GM18507 (cell line): ENCODE measurements at regions not wholly inside any gene's neighbourhood (a gene's known extent, or its start where the extent isn't known, plus 50 kb on each side); places are given as distances from the start of the nearest gene placed in this dataset.

Source experiments
- DNase-seq: peaks from one replicate; pipeline ENCODE4 v3.0.0; 2011; ENCODE audit warnings: low read depth; ENCODE audit not compliant: insufficient read length; ENCODE audit errors: extremely low spot score
- FAIRE-seq: peaks from 2 replicates; lab custom pipeline; 2011; peaks lifted over from hg19 to GRCh38; lab: Jason Lieb, UNC

DNA sequence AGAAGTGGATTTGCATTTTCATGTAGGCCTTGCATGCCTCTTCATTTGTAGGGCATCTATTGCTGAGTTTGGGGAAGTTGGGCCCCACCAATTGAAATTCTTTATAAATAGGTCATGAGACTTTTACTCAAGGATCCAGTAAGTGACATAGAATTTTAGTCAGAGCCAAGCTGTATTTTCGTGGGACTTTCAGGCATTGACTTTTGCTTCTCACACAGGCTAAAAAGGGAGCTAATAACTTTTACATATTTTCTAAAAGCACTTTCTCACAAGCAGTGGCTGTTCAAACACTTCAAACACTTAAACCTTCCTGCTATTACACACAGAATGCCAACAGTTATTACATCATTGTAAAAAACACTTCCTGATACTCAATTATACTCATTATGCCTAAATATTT is 260.5 kb downstream of the MSRB3 start:
- no peak for FAIRE-seq
- no peak for DNase-seq

DNA sequence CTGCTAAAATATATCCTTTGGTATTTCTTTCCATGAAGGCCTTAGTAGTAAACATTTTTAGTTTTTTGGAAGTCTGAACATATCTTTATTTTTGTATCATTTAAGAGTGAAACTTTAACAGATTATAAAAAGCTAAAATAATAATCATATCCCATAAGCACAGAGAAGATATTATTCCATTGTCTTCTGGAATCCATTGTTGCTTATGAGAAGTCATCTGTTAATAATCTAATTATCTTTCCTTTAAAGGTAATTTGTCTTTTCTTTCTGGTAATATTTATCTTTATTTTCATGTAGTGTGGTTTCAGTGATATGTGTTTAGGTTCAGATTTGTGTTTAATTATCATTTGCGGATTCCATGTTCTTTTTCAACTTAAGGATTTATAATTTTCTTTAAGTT is 261.7 kb downstream of the MSRB3 start:
- DNase-seq (no peak), FAIRE-seq (no peak)

DNA sequence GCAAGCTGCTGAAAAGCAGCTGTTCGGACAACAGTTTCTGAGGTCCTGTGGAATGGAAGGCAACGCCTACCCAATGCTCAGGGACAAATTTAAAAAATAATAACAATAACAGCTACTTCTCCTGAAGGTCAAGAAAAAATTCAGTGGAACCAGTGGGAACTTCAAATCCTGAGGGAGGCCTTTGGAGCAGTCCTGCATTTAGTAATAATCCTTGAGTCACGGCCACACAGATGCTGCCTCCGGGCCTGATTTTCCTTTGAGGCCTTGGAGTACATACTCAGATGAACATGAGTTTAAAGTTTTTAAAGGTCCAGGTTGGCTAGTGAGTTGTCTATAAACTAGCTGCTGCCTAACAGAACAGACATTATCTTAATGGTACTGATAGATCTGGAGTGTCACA is 268.0 kb downstream of the MSRB3 start:
- DNase-seq (no peak), FAIRE-seq (no peak)

DNA sequence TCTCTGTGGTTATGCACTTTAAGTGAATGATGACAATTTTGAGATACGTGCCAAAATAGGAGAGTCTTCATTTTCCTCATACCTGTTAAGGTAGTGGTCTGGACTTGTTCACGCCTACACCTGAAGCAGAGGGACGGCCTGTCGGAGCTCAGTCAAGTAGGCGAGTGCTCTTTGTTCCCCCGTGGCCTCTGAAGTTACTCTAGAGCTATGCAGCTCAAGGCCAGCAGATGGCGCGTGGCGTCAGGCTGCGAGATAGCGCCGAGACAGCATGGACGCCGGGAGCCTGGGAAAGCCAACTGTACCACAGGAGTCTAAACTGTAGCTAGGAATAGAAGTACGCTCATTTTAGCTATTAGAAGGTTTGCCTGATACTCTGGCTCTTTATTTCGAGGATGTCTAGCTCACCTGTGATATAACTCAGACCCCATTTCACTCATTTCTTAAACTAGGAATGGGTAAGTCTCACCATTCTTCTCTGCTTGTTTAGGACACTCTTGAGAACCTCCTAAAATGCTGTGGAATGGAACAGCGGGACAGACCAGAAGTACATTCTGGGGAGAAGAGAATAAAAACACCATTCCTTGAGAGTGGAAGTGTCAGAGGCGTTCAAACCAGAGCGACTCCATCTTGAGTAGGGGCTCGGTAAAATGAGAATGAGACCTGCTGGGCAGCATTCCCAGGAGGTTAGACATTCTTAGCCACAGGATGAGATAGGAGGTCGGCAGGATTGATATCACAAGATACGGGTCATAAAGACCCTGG is 267.4 kb upstream of the HMGA2 start:
- peak; percentile 45 for DNase-seq

DNA sequence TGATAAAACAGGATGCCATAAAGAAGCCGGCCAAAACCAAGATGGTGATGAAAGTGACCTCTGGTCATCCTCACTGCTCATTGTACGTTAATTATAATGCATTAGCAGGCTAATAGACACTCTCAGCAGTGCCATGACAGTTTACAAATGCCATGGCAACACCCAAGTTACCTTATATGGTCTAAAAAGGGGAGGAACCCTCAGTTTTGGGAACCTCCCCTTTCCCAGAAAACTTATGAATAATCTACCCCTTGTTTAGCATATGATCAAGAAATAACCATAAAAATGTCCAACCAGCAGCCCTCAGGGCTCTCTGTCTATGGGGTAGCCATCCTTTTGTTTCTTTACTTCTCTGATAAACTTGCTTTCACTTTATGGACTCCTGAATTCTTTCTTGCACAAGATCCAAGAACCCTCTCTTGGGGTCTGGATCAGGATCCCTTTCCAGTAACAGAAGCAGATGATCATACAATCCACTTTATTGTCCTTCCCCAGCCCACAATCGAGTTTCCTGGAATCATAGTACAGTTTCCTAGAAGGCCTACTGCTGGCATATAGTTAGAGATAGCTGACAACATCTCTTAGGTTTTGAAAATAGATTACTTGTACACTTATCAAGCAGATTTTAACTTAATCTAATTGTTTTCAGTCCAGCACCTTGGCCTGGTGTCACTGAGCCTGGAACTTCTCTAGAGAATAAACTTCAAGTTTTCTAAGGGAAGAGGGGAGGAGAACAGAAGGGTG is 266.7 kb upstream of the HMGA2 start:
- DNase-seq (no peak), FAIRE-seq (no peak)

More for the DNA sequence above, 267.4 kb upstream of the HMGA2 start:
- peak; percentile 67 for FAIRE-seq

DNA sequence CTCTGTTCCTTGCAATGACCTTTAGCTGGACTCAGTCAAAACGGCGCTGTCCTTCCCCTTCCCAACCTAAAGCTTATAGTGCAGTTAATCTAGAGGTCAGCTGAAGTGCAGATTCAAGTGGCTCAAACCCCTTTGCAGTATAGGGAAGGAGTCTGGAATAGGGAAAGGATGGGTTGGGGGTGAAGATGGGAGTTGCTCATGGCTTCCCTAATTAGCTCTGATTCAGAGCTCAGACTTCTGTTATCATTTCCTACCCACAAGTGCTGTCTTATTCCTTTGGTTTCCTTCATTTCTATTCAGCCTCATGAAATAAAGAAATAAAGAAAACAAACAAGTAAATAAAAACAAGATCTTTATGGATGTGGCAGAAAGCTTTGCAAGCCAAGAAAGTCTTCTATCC is 264.0 kb upstream of the HMGA2 start:
- no peak for DNase-seq
- FAIRE-seq, result no peak

DNA sequence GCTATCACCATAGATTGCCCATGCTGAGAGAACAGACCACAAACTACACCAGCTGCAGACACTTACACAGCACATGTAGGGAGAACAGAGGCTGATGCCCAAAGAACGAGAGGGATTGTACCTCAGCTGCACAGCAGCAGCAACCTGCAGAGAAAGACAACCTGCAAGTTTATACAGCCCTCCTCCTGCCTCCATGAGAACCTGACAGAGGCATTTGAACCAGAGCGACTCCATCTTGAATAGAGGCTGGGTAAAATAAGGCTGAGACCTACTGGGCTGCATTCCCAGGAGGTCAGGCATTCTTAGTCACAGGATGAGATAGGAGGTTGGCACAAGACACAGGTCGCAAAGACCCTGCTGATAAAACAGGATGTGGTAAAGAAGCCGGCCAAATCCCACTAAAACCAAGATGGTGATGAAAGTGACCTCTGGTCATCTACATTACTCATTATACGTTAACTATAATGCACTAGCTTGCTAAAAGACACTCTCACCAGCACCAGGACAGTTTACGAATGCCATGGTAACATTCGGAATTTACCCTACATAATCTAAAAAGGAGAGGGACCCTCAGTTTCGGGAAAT is 262.4 kb upstream of the HMGA2 start:
- DNase-seq, result no peak
- FAIRE-seq, result no peak

DNA sequence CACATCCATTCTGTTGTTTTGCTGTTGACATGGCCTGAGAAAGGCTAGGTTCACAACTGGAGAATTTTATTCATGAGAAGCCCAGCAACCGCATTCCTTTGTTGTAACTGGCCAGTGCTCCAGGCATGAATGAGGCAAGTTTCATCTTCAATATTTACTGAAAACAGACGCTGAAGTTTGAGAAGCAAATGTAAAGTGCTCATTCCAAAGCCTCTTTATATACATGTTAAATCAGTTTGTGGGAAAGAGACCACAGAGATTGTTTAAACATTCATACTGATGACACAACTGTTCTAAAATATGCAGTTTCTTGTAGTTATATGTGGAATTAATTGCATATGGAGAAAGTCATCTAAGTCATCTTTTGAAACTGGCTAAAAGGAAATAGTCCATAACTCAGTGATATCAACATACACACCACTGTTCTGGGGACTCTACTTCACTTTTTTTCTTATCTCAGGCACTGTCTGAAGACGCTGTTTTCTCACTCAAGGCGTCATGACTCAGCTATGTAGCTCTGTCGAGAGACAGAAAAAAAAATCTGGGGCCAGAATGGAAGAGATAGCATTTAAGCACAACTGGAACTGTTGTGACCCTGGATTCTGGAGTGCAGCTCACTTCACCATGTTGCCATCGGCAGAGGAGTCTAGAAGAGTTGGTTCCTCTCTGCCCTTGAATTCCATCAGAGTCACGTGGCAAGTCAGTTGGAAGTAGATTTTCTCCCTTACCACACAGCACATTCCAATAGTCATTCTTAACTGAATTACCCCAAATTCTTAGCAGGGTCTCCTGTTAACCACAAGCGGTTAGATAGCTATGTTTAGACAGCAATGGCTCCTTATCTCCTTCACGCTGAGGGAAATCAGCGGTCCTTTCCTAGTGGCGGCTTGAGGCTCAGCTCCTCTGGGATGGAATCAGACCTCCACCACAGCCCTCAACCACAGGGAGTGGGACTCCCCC is 258.4 kb upstream of the HMGA2 start:
- DNase-seq (no peak), FAIRE-seq (no peak)

DNA sequence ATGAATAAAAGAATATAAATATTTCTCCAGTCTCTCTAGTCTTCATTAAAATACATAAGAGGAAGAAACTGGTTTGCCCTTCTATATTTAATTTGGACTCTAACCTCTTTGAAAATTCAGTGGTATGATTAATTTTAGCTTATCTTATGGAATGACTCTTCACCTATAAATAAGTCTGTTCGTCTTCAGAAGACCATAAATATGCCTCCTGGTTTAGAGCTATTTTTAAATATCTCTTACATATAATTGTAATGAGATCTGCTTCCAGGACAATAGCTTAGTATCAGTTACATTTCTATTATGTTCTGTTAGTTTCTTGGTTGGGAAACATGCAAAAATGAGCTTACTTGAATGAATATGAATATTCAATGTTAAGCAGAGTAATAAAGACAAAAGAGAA is 257.5 kb upstream of the HMGA2 start:
- DNase-seq (no peak), FAIRE-seq (no peak)

DNA sequence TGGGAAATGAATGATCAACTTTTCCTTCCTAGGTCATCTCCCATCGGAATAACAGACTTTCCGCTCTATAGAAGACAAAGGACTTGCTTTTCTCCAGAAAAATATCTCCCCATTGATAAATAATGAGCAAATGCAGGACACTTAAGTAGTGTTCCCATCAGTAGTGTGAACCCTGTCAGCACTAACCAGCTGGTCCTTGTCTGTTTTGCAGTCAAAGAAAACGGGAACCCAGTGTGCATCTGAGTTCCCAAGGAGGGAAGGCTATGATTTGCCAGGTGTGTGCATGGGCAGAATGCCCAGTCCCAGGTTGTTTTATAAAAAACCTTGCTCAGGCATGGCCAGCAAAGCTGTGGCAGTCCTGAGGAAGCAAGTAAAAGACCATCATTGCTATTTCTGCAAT is 256.5 kb upstream of the HMGA2 start:
- DNase-seq (no peak), FAIRE-seq (no peak)

DNA sequence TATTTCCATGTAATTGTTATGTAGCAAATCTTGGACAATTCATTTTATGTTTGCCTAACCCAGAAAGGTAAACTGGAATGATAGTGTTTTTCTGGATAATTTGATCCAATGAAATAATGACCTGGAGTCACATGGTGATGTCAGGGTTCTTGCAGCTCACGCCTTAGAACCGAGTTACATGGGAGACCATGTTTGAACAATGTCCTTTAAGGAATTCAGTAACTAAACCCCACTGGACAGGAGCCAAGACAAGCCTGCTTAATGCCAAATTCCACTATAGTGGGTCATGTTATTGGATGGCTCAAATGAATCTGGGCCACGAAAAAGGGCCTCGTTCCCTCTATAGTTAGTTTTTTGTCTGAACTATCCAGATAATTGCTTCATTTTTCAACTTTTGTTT is 255.8 kb upstream of the HMGA2 start:
- FAIRE-seq (no peak), DNase-seq (no peak)

DNA sequence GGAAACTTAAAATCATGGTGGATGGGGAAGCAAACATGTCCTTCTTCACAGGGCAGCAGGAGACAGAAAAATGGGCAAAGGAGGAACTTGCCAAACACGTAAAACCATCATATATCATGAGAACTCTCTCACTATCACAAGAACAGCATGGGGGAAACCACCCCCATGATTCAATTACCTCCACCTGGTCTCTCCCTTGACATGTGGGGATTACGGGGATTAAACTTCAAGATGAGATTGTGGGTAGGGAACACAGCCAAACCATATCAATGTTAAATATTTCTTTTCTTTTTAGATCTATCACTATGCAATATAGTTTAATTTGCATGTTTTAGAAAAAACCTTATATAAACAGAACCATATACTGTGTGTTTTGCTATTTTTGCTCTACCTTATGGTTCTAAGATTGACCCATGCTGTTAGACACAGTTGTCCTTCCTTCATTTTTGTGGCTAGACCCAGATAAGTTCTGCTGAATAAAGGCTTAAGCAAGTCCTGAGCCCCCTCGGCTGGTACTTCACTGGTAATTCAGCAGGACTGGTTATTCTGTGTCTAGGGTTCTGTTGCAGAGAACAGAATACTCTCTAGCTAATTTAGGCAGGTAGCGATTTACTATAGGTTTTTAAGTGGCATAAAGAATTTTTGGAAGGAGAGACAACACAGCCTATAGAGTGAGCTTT is 253.7 kb upstream of the HMGA2 start:
- FAIRE-seq, result no peak
- no peak for DNase-seq

DNA sequence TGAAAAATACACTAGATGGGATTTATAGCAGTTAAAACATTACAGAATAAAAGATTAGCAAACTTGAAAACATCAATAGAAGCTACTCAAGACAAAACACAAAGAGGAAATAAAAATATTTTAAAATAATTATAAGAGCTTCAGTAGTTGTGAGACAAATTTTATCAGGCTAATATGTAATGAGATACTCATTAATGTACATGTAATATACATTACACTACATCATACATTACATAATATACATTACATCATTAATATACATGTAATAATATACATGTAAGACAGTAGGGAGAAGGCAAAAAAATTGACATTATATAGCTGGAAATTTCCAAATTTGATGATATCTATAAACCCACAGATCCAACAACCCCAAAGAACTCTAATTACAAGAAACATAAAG is 249.4 kb upstream of the HMGA2 start:
- DNase-seq, result no peak
- no peak for FAIRE-seq

DNA sequence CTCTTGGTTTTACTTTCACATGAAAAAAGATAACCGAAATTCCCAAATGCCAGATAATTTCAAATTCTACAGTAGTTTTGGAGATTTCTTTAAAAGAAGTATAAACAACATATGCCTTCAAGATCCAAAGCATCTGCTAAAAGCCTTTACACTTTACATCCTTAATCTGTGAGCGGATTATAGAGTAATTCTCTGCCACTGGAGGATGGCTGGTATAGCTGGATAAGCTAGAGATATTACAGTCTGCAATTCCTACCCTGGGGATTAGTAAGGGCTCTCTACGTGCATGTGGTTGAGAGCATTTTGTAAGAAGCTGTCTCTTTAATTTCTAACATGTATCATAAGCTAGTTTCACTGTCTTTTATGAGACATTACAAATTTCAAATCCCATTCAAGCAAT is 240.3 kb upstream of the HMGA2 start:
- FAIRE-seq, result no peak
- no peak for DNase-seq

DNA sequence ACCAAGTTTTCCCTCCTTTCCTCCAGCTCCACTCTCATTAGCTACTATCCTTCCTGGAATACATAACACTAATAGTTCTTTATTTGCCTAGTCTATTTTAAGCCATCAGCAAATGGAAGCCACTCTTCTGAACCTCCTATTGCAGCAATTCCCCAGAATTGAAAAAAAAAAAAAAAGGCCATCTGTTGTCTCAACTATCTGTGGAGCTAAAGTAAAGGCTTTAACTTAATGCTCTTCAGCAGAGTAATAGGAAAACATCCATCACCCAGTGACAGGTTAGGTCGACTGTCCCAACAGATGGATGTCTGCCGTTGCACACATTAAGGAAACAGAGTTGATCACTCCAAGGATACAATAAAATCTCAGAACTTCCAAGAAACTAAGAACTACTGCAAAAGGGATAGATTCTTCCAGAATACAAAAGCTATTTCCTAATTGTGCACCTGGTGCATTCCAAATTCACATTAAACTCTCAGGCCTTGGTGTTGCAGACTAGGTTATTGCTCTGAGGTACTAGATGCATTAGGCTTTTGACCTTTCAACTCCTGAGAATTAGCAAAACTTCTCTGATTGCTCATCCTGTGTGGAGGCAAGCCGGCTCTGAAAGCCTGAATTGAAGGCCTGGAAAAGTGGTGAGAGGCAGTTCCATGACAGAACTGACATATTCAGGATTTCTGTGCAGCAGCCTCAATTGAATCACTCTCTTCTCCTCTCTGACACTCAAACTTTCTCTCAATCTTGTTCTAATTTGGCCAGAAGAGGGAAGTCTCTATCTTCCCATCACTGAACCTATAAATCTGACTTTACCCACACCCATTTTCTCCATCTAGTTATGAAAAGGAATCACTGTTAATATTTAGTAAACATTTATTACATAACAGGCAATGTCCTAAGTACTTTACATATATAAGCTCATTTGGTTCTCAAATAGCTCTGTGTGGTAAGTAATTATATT is 238.4 kb upstream of the HMGA2 start:
- FAIRE-seq (no peak), DNase-seq (no peak)

DNA sequence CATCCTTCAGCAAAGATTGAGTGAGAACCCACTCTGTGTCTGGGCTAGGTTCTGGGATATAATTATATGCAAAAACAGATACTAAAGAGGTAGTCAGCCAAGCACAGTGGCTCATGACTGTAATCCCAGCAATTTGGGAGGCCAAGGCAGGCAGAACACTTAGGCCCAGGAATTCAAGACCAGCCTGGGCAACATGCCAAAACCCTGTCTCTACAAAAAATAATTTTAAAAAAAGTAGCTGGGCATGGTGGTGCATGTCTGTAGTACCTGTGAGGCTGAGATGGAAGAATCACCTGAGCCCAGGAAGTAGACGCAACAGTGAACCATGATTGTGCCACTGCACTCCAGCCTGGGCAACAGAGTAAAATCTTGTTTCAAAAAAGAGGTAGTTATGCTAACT is 237.5 kb upstream of the HMGA2 start:
- no peak for FAIRE-seq
- no peak for DNase-seq

DNA sequence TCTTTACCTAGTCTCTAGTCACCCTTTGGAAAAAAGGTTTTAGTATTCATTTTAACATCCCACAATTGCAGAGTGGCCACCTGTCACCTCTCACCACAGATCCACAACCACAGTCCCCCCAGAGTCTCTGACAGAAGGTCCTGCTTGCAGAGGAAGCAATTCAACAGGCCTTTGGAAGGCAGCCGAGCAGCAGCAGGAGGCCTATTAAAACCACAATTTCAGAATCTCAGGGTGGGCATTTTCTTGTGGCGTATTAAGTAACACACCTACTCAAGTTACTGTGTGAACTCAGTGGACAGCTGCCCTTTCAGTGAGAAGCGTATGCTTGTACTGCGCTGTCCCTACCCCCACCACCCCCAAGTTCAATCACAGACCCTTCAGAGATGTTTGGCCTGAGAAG is 234.0 kb upstream of the HMGA2 start:
- DNase-seq, result no peak
- no peak for FAIRE-seq

DNA sequence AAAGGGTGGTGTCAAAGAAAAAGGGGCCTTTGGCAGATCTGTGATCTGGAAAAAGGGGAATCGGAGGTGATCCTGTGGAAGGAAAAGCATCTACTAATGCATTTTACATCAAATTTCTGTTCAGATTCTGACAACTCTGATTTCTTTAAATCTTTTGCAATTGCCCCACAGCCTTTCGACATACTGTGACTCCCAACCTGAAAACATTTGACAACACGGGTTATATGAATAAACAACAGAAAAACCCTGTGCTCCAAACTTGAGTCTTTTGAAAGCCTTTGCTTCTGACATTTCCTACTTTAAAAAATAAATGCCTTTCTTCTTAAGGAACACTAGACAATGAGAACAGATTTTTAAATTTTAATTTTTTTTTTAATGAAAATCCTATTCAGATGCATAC is 231.9 kb upstream of the HMGA2 start:
- FAIRE-seq (no peak), DNase-seq (no peak)
